ENCODE measurements at regions not wholly inside any gene's neighbourhood (a gene's known extent, or its start where the extent isn't known, plus 50 kb on each side); places are given as distances from the start of the nearest gene placed in this dataset.

DNA sequence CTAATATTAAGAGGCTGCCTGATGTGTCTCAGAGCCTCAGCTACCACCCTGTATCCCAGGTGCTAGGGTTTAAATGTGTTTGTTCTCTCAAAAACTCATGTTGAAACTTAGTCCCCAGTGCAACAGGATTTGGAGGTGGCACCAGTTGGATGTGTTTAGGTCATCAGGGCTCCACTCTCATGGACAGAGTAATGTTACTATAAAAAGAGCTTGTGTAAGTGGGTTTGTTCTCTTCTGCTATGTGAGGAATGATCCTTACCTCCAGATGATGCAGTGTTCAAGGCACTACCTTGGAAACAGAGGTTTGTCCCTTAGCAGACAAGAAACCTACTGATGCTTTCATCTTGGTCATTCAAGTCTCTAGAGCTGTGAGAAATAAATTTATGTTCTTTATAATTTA lies 164.9 kb upstream of the EPHA7 start:
- intact Hi-C loops (cut with DNase I) = no loop called here

DNA sequence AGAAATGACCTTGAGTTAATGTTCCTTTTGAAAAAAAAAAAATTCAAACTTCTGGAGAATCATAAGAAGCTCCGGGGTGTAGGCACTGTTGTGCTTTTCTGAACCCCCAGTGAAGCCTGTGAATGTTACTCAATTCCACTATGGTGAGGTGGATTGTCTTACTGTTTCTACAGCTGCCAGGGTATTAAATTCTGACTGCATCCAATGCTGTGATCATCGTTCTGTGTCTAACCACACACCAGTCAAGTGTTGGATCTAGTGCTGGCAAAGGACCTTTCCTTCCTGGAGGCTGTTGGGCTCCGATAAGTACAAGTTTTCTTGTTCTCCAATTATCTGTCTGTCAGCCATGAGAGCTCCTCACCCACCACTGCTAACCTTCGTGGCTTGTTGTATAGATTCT lies 162.0 kb upstream of the EPHA7 start:
- peak overlapping the region in 2 of 3 donors; percentile 41 to 51 for H3K4me3 ChIP-seq (ENCODE audit: low read length in 3 of 3)
- H3K4me1 ChIP-seq (ENCODE audit: control insufficient read depth in 2 of 3, insufficient read depth in 2 of 3, low read depth in 1 of 3, low read length in 3 of 3) = peaks cover 0 to 5% (median 0%) of the 10 kb centered on the region in 3 donors
- TF ChIP-seq, protein P1, sequence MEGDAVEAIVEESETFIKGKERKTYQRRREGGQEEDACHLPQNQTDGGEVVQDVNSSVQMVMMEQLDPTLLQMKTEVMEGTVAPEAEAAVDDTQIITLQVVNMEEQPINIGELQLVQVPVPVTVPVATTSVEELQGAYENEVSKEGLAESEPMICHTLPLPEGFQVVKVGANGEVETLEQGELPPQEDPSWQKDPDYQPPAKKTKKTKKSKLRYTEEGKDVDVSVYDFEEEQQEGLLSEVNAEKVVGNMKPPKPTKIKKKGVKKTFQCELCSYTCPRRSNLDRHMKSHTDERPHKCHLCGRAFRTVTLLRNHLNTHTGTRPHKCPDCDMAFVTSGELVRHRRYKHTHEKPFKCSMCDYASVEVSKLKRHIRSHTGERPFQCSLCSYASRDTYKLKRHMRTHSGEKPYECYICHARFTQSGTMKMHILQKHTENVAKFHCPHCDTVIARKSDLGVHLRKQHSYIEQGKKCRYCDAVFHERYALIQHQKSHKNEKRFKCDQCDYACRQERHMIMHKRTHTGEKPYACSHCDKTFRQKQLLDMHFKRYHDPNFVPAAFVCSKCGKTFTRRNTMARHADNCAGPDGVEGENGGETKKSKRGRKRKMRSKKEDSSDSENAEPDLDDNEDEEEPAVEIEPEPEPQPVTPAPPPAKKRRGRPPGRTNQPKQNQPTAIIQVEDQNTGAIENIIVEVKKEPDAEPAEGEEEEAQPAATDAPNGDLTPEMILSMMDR (IDR thresholded peaks at IDR 0.05; ENCODE audit: borderline replicate concordance, extremely low read depth, insufficient read depth) = no peak
- H3K27ac ChIP-seq (ENCODE audit: low read depth in 2 of 2, low read length in 2 of 2) = peak overlapping the region in 1 of 2 donors; percentile 34
- no peaks in the 10 kb centered on the region for H3K9me3 ChIP-seq (ENCODE audit: control insufficient read depth in 2 of 3, insufficient read depth in 1 of 3, low read length in 3 of 3)
- H3K27me3 ChIP-seq (ENCODE audit: control insufficient read depth, insufficient read depth, low read length) = no peaks in the 10 kb centered on the region
- peak in 4 of 5 donors; percentile 37 to 76 (median 60) for DNase-seq
- H3K9ac ChIP-seq (ENCODE audit: low read length in 3 of 3) = no peak overlapping the region
- FAIRE-seq = no peak
- intact Hi-C loops (cut with DNase I) = no loop called here
- no peaks in the 10 kb centered on the region for H3K36me3 ChIP-seq (ENCODE audit: control insufficient read depth in 2 of 3, insufficient read depth in 3 of 3, low read length in 3 of 3)

More for the DNA sequence above, 164.9 kb upstream of the EPHA7 start:
- peaks cover 0 to 8% (median 0%) of the 10 kb centered on the region in 3 donors for H3K4me1 ChIP-seq (ENCODE audit: control insufficient read depth in 2 of 3, insufficient read depth in 2 of 3, low read depth in 1 of 3, low read length in 3 of 3)
- no peak overlapping the region for H3K4me3 ChIP-seq (ENCODE audit: low read length in 3 of 3)
- no peaks in the 10 kb centered on the region for H3K27me3 ChIP-seq (ENCODE audit: control insufficient read depth, insufficient read depth, low read length)
- FAIRE-seq = no peak
- H3K9ac ChIP-seq (ENCODE audit: low read length in 3 of 3) = no peak overlapping the region
- DNase-seq = no peak
- no peak overlapping the region for H3K27ac ChIP-seq (ENCODE audit: low read depth in 2 of 2, low read length in 2 of 2)
- H3K36me3 ChIP-seq (ENCODE audit: control insufficient read depth in 2 of 3, insufficient read depth in 3 of 3, low read length in 3 of 3) = no peaks in the 10 kb centered on the region
- no peaks in the 10 kb centered on the region for H3K9me3 ChIP-seq (ENCODE audit: control insufficient read depth in 2 of 3, insufficient read depth in 1 of 3, low read length in 3 of 3)
- TF ChIP-seq, protein P1 (IDR thresholded peaks at IDR 0.05; ENCODE audit: borderline replicate concordance, extremely low read depth, insufficient read depth) = no peak

DNA sequence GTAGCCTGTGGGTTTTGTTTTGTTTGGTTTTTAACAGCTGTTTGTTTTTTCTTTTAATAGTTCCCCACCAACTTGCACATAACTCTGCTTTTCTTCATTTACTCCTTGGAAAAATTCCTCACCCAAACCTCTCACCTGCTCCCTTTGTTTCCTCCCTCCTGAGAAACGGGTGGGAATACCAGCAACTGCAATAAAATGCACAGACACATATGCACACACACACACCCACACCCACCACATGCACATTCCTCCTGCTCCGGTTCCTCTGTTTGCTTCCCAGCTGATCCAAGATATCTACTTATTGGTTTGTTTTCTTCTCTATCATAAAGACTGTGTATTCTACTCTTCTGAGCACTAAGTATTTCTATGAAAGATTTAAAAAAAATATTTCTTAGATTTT lies 161.1 kb upstream of the EPHA7 start:
- no peaks in the 10 kb centered on the region for H3K27me3 ChIP-seq (ENCODE audit: control insufficient read depth, insufficient read depth, low read length)
- intact Hi-C loops (cut with DNase I) = no loop called here
- no peaks in the 10 kb centered on the region for H3K36me3 ChIP-seq (ENCODE audit: control insufficient read depth in 2 of 3, insufficient read depth in 3 of 3, low read length in 3 of 3)
- H3K9ac ChIP-seq (ENCODE audit: low read length in 3 of 3) = no peak overlapping the region
- H3K4me1 ChIP-seq (ENCODE audit: control insufficient read depth in 2 of 3, insufficient read depth in 2 of 3, low read depth in 1 of 3, low read length in 3 of 3) = peaks cover 0 to under 1% (median 0%) of the 10 kb centered on the region in 3 donors
- peak in 4 of 5 donors; percentile 29 to 51 (median 38) for DNase-seq
- TF ChIP-seq, protein P1 (IDR thresholded peaks at IDR 0.05; ENCODE audit: borderline replicate concordance, extremely low read depth, insufficient read depth) = no peak
- no peak overlapping the region for H3K27ac ChIP-seq (ENCODE audit: low read depth in 2 of 2, low read length in 2 of 2)
- no peaks in the 10 kb centered on the region for H3K9me3 ChIP-seq (ENCODE audit: control insufficient read depth in 2 of 3, insufficient read depth in 1 of 3, low read length in 3 of 3)
- no peak overlapping the region for H3K4me3 ChIP-seq (ENCODE audit: low read length in 3 of 3)
- FAIRE-seq = no peak

Measured in kidney (tissue), 13 donors.